NCI-H226 (cell line): ENCODE measurements at regions not wholly inside any gene's neighbourhood (a gene's known extent, or its start where the extent isn't known, plus 50 kb on each side); places are given as distances from the start of the nearest gene placed in this dataset.

Source experiments
- DNase-seq: peaks from one replicate; pipeline ENCODE4 v3.0.0-alpha.2; 2015

DNA sequence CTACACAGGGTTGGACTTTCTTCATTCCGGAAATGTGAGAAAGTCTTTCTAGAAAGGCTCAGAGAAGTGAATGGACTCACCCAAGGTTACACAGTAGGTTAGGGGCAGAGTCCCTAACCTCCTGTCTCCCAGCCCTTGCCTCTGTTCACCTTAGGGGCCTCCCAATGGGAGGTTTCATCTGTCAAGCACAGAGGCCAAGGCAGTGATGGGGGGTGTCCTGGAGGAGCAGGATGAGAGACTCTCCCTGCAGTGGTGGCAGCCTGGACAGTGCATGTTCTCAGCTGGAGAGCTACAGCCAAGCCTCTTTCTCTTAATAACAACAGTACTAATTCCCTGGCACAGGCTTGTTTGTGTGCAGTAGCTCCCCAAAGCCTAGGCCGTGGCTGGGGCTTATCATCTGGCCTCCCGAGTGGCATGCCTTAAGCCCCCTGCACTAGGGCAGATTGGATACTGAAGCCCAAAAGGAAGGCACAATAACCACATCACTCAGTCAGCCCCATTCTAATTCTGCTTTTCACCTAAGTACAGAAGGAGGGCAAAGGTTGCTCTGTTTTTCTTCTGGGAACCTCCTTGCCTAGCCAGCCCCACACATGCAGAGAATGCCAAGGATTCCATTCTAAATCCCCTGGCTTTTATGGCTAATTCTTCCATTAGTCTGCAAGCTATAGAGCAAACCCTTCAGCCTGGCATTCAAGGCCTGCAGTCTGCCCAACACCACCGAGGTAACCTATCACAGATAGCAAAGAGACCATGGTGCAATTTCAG is 50.2 kb upstream of the XPA start:
- DNase-seq, result peak; percentile 36

DNA sequence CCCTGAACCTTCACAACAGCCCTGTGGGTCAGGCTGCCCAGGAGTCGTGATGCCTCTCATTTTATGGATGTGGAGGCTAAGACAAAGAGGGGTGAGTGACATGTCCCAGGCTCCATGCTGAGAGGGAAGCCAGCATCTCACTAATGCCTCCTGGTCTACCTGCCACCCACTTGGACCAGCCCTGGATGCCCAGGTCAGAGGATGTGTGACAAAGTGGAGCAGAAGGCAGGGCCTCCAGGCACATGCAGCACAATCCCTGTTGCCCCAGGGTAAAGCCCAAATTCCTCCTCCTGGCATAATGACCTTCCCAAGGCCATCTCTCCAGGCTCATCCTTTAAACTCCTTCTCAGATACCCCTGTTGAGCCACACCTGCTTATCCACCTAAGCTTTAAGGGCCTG is 51.4 kb upstream of the XPA start:
- no peak for DNase-seq

- DNase-seq, result no peak
Observed at GRCh38 chr9:97749928-97750327, 52.8 kb upstream of the XPA start.

DNA sequence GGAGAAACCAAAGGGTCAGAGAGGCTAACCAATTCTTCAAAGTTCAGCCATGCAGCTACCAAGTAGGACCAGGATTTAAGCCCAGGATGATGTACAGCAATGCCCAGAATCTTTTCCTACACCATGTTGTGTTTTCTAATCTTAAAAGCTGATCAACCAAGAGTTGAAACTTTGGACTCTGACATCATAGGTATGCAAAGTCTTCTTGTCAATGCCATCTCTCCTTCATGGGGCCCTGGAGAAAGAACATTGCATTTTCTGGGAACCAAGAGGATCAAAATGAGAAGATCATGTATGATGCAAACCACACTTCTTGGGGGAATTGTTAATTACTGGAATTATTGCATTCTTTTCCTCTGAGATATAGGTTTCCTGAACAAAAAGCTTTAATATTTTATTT is 54.4 kb upstream of the XPA start:
- DNase-seq, result no peak

- no peak for DNase-seq
Observed at GRCh38 chr9:97752274-97752673, 55.1 kb upstream of the XPA start.

DNA sequence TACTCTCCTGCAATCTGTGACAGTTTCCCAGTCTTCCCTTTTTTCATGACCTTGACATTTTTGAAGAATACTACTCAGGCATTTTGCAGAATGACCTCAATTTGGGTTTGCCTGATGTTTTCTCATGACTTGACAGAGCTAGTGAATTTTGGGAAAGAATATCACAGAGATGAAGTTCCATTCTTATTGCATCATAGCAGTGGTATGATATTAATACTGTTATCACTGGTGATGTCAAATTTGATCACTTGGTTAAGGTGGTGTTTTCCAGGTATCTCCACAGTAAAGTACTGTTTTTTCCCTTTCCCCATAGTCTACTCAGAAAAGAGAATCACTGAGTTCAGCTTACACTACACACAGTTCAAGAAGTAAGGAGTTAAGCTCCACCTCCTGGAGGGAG is 56.2 kb upstream of the XPA start:
- no peak for DNase-seq

DNA sequence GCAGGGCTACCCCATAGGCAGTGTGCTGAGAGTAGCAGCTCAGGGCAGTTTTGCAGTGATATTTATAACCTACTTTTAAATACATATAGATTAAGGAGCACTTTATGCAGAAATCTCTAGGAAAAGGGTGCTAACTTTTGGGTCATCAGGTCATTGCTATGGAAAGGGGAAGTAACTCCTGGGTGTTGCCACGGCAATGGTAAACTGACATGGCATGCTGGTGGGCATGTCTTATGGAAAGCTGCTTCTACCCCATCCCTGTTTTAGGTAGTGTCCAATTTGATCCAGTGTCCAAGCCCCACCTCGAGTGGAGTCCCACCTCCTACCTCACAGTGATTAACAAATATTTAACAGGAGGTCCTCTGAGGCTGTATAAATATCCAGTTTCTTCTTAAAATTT is 56.8 kb upstream of the XPA start:
- DNase-seq, result no peak

DNA sequence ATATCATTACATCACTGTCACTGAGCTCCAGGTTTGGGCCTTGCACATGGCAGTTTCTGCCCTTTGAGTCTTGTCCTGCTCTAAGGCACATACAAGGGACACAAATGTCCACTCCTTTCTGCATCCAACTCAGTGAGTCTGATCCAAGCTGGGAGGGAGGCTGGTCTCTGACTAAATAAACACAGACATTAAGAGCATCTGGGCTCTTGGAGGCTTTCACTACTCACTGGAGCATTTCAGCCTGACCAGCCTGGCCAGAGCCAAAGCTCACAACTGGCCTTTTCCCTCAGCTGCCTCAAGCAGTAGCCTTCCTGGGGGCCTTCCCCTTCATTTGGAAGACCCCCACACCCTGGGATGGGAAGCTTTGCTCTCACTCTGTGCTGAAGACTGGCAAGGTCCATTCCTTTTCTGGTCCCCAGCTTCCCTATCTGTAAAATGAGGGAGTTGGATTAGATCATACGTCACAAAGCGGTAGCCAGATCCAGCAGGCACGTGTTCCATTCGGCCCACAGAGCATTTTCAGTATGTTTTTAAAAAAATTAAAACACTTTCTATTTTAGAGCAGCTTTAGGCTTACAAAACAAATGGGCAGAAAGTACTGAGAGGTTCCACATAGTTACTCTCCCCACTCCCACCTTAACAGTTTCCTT is 58.6 kb upstream of the XPA start:
- no peak for DNase-seq

GRCh38 chr9:97756991-97757390 is 59.9 kb upstream of the XPA start:
- DNase-seq, result no peak

- no peak for DNase-seq
Observed at GRCh38 chr9:97758334-97758916, 61.3 kb upstream of the XPA start.

DNA sequence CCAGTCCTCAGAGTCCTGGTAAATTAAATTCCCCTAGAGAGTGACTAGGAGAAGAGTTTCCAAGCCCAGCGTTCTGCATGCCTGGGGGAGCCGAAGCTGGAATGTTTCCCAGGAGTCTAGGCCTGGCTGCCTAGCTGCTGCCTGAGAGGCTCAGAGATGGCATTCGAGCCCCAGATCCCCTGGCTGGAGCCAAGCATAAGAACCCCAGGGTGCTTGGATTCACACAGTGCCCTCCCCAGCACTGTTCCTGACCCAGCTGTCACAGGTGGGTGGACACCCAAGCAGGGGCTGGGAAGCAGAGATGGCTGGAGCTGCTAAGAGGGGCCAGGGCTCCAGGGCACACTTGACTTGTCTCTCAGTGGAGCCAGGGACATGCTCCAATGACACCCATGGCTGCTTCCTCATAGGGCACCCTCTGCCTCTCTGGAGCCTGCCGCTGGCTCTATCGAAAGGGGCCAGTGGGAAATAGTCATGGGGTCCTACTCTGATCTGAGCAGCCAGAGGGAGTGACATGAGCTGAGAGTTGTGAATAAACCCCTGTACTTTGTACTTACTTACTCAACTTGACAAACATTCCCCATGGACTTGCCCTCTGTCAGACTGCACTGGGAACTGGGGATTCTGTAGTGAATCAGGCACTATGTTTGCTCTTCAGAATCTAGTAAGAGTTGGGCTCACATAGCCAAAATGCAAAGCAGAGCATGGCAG is 62.6 kb upstream of the XPA start:
- DNase-seq, result no peak

- no peak for DNase-seq
Observed at GRCh38 chr9:97761056-97761598, 64.0 kb upstream of the XPA start.

DNA sequence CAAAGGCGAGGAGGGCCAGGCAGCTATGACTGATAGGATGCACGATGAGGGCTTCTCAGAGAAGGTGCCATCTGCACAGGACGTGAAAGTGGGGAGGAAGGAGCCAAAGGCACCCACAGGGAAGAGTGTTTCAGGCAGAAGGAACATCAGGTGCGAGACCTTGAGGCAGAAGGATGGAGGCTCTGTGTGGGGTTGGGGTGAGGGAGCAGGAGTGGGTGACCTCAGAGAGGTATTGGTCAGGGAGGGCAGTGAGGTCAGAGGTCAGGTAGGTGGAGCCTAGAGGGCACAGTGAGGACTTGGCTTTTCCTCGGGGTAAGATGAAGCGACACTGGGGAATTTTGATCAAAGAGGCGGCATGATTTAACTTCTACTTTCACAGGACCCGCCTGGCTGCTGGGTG is 64.7 kb upstream of the XPA start:
- DNase-seq, result no peak

DNA sequence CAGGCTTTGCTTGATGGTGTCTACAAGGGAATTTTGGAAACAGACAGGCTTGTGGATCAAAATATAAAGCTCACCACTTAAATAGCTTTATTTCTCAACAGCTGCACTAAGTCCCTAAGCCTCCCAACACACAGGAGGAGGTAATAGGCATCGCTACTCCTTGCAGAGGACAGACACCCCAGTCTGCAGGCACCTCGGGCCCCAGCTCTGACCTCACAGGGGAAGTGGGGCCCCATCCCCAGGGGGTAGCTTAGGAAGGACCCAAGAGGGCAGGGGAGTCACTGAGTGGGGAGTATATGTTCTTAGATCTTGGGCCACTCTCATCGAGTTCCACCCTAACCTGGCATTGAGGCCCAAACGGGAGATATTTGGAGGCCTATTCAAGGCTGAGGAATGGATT is 66.7 kb upstream of the XPA start:
- no peak for DNase-seq

DNA sequence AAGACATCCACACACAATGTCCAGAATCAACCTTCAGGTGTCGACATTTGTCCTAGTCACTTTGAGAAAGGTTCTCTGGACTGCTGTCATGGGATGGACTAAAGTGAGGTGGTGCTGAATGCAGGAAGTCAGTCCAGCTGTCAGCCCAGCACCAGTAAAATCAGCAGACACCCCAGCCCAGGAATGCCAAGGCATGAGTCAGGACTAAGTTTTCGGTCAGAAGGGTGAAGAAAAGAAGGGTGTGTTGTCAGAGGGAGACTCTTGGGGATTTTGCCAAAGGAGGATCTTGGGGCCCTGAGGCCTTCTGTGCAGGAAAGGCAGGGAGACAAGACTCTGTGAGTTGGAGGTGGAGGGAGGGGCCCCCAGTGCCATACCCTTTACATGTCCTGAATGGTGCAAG is 69.0 kb upstream of the XPA start:
- DNase-seq, result peak; percentile 85

- no peak for DNase-seq
Observed at GRCh38 chr9:97766610-97767009, 69.5 kb upstream of the XPA start.

DNA sequence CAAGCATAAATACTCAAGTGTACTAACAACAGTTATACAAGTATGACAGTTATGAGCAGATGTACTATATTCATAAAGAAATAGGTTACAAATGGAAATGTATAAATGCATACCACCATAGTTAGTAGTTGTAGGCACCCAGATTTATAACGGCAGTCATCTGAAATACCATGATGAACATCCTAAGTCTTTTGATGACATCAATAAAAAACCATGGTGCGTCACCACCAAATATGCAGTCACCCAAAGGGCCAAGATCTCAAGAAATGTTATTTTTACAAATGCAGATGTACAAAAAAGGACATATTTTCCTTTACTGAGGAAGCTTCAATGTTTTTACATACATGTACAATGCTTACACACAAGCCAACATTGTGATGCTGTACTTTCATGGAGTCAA is 70.8 kb upstream of the XPA start:
- DNase-seq, result no peak

DNA sequence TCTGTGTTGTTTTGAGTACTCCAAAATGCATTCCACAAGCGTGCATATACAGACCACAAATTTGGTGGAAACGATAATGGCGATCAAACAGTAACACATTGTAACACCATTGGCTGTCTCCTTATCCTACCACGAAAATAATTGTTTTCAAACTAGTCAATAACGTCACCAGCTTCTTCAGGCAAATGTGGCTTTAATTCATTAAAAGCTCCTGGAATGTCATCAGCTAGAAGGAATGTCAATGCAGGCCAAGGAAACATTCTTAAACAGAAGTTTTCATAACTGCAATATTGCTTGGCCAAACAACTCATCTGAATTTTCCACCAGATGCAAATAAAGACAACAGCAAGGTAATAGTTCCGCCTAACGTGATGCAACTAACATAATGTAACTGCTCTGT is 71.6 kb upstream of the XPA start:
- DNase-seq, result no peak

DNA sequence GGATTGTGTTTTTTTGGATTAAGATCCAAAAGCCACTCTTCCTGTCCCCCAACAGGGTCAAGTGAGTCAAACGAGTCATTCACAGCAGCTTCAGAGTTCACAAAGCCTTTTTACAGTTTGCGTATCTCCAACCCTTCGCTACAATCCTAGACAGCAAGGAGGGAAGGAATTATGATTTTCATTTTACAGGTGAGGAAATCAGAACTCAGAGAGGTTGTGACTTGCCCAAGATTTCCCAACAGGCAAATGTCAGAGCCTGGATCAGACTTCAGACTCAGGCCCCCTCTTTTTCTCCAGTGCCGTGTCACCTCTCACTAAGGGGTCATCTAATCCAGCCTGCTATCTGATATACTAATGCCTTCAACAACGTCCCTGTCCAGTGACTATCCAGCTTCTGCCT is 72.1 kb upstream of the XPA start:
- DNase-seq, result no peak

GRCh38 chr9:97770808-97771372 is 73.8 kb upstream of the XPA start:
- no peak for DNase-seq

DNA sequence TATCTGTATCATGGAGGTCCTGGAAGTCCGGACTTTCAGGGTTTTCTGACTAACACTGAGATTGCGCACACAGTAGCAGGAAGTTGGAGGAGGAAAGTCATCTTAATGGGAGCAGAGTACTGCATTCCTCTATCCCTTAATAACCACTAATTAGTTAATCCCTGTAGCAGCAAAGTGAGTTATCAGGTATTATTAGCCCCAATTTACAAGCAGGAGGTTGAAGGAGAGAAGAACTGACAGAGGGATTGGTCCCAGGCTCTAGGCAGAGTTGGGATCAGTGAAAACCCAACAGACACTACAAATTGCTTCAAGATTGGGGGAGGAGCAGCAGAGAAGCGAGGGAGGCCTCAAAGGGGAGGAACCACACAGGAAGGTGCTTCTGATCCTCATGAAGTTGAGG is 74.5 kb upstream of the XPA start:
- no peak for DNase-seq

- no peak for DNase-seq
Observed at GRCh38 chr9:97772145-97772544, 75.0 kb upstream of the XPA start.

GRCh38 chr9:97773091-97773490 is 76.0 kb upstream of the XPA start:
- DNase-seq, result no peak
